ACC112 (cell line): ENCODE measurements at regions not wholly inside any gene's neighbourhood (a gene's known extent, or its start where the extent isn't known, plus 50 kb on each side); places are given as distances from the start of the nearest gene placed in this dataset.
A peak's percentile ranks its signal among the peaks of the same experiment; 100 is the strongest.
"Not testable (repeated sequence)": the region's sequence is repeated elsewhere in the genome, so short reads cannot be mapped to it uniquely, and the experiment has no call there.

ENCODE experiments used
- H2AFZ ChIP-seq: fragments of 200-600 bp; sonication (generic); one replicate; pipeline ENCODE4 v1.6.0; 2017; ENCODE audit warnings: antibody characterized with exemption, low read length; ENCODE audit not compliant: unreplicated experiment
- H3K27ac ChIP-seq: fragments of 200-600 bp; sonication (generic); 2 replicates; pipeline ENCODE4 v1.5.1; 2014; ENCODE audit warnings: low read depth, mild to moderate bottlenecking, antibody characterized with exemption, low read length, moderate library complexity
- H3K27me3 ChIP-seq: fragments of 200-600 bp; sonication (generic); 2 replicates; pipeline ENCODE4 v1.6.1; 2014; ENCODE audit warnings: mild to moderate bottlenecking, antibody characterized with exemption, low read length, moderate library complexity, mixed read lengths; ENCODE audit not compliant: insufficient read depth
- H3K36me3 ChIP-seq: fragments of 200-600 bp; sonication (generic); 2 replicates; pipeline ENCODE4 v1.6.1; 2016; ENCODE audit warnings: mild to moderate bottlenecking, antibody characterized with exemption, low read length, moderate library complexity, mixed read lengths; ENCODE audit not compliant: insufficient read depth
- H3K4me1 ChIP-seq: fragments of 200-600 bp; sonication (generic); one replicate; pipeline ENCODE4 v1.6.1; 2016; ENCODE audit warnings: low read length, mixed read lengths; ENCODE audit not compliant: insufficient read depth, unreplicated experiment, control insufficient read depth
- H3K4me3 ChIP-seq: fragments of 200-600 bp; sonication (generic); 2 replicates; pipeline ENCODE4 v1.5.1; 2014; ENCODE audit warnings: mild to moderate bottlenecking, low read depth, low read length
- H3K79me2 ChIP-seq: fragments of 200-600 bp; sonication (generic); one replicate; pipeline ENCODE4 v1.6.0; 2016; ENCODE audit warnings: low read length; ENCODE audit not compliant: control insufficient read depth, unreplicated experiment, insufficient read depth

- Histone ChIP-seq H3K4me3 (no peak overlapping the region), H3K27ac (no peak overlapping the region), H2AFZ (no peak overlapping the region), H3K27me3 (no peaks in the 10 kb centered on the region), H3K79me2 (no peaks in the 10 kb centered on the region), H3K36me3 (no peaks in the 10 kb centered on the region), H3K4me1 (peaks cover 17% of the 10 kb centered on the region)
Measured at GRCh38 chr5:81829242-81829641, 78.3 kb upstream of the SSBP2 start.

- peaks cover 17% of the 10 kb centered on the region for H3K4me1 ChIP-seq
- H2AFZ ChIP-seq, result no peak overlapping the region
- no peaks in the 10 kb centered on the region for H3K27me3 ChIP-seq
- H3K4me3 ChIP-seq, result no peak overlapping the region
- no peaks in the 10 kb centered on the region for H3K36me3 ChIP-seq
- no peaks in the 10 kb centered on the region for H3K79me2 ChIP-seq
- H3K27ac ChIP-seq, result no peak overlapping the region
Measured at GRCh38 chr5:81827500-81827899, 76.6 kb upstream of the SSBP2 start.

GRCh38 chr5:81826128-81826527 lies 75.2 kb upstream of the SSBP2 start:
- H3K4me1 ChIP-seq, result peaks cover 17% of the 10 kb centered on the region
- H3K79me2 ChIP-seq, result no peaks in the 10 kb centered on the region
- H3K36me3 ChIP-seq, result no peaks in the 10 kb centered on the region
- H3K27me3 ChIP-seq, result no peaks in the 10 kb centered on the region
- no peak overlapping the region for H2AFZ ChIP-seq
- H3K27ac ChIP-seq, result peak overlapping the region; percentile 26; the same call in 1 of the 2 replicates
- no peak overlapping the region for H3K4me3 ChIP-seq

- H2AFZ ChIP-seq, result no peak overlapping the region
Measured at GRCh38 chr5:81825237-81825636, 74.3 kb upstream of the SSBP2 start.

GRCh38 chr5:81823736-81824135 lies 72.8 kb upstream of the SSBP2 start:
- H3K27ac ChIP-seq, H3K36me3 ChIP-seq, H2AFZ ChIP-seq, H3K27me3 ChIP-seq, H3K4me3 ChIP-seq, H3K79me2 ChIP-seq: not testable (repeated sequence)
- peaks cover 31% of the 10 kb centered on the region for H3K4me1 ChIP-seq

More at GRCh38 chr5:81825237-81825636, 74.3 kb upstream of the SSBP2 start:
- Histone ChIP-seq H3K79me2 (no peaks in the 10 kb centered on the region), H3K36me3 (no peaks in the 10 kb centered on the region), H3K27ac (peak overlapping the region; percentile 76), H3K4me1 (peaks cover 22% of the 10 kb centered on the region), H3K27me3 (no peaks in the 10 kb centered on the region), H3K4me3 (no peak overlapping the region)

- Histone ChIP-seq H3K27ac (no peak overlapping the region), H3K4me3 (no peak overlapping the region), H3K27me3 (no peaks in the 10 kb centered on the region), H3K4me1 (peaks cover 27% of the 10 kb centered on the region), H2AFZ (no peak overlapping the region), H3K79me2 (no peaks in the 10 kb centered on the region), H3K36me3 (no peaks in the 10 kb centered on the region)
Measured at GRCh38 chr5:81820863-81821262, 70.0 kb upstream of the SSBP2 start.

- H3K4me3 ChIP-seq, result no peak overlapping the region
- H3K79me2 ChIP-seq, result no peaks in the 10 kb centered on the region
- peaks cover 21% of the 10 kb centered on the region for H3K4me1 ChIP-seq
- H3K27ac ChIP-seq, result peak overlapping the region; percentile 49
- no peaks in the 10 kb centered on the region for H3K27me3 ChIP-seq
- H3K36me3 ChIP-seq, result no peaks in the 10 kb centered on the region
- H2AFZ ChIP-seq, result no peak overlapping the region
Measured at GRCh38 chr5:81820318-81820636, 69.4 kb upstream of the SSBP2 start.

- peak overlapping the region; percentile 49 for H3K27ac ChIP-seq
- no peaks in the 10 kb centered on the region for H3K79me2 ChIP-seq
- H3K4me3 ChIP-seq, result no peak overlapping the region
- no peaks in the 10 kb centered on the region for H3K36me3 ChIP-seq
- peak overlapping the region; percentile 49 for H2AFZ ChIP-seq
- no peaks in the 10 kb centered on the region for H3K27me3 ChIP-seq
- peaks cover 17% of the 10 kb centered on the region for H3K4me1 ChIP-seq
Measured at GRCh38 chr5:81819556-81820317, 68.8 kb upstream of the SSBP2 start.

- Histone ChIP-seq H3K27me3 (no peaks in the 10 kb centered on the region), H3K36me3 (no peaks in the 10 kb centered on the region), H3K27ac (no peak overlapping the region), H3K4me1 (peaks cover 14% of the 10 kb centered on the region), H3K4me3 (no peak overlapping the region), H2AFZ (no peak overlapping the region), H3K79me2 (no peaks in the 10 kb centered on the region)
Measured at GRCh38 chr5:81817980-81818379, 67.1 kb upstream of the SSBP2 start.

GRCh38 chr5:81817086-81817485 lies 66.2 kb upstream of the SSBP2 start:
- no peaks in the 10 kb centered on the region for H3K36me3 ChIP-seq
- no peaks in the 10 kb centered on the region for H3K79me2 ChIP-seq
- H3K27me3 ChIP-seq, result no peaks in the 10 kb centered on the region
- H3K27ac ChIP-seq, result no peak overlapping the region
- peaks cover 14% of the 10 kb centered on the region for H3K4me1 ChIP-seq
- no peak overlapping the region for H3K4me3 ChIP-seq
- H2AFZ ChIP-seq, result no peak overlapping the region

- Histone ChIP-seq H3K27ac (no peak overlapping the region), H3K36me3 (no peaks in the 10 kb centered on the region), H3K4me3 (no peak overlapping the region), H3K27me3 (no peaks in the 10 kb centered on the region), H3K4me1 (peaks cover 10% of the 10 kb centered on the region), H3K79me2 (no peaks in the 10 kb centered on the region), H2AFZ (no peak overlapping the region)
Measured at GRCh38 chr5:81815321-81815720, 64.4 kb upstream of the SSBP2 start.
